ENCODE measurements at regions not wholly inside any gene's neighbourhood (a gene's known extent, or its start where the extent isn't known, plus 50 kb on each side); places are given as distances from the start of the nearest gene placed in this dataset.

GRCh38 chrX:140167551-140167950 is 202.2 kb upstream of the CXorf66 start:
- no peak overlapping the region for H3K4me3 ChIP-seq (ENCODE audit: low read length)
- no peaks in the 10 kb centered on the region for H3K9me3 ChIP-seq (ENCODE audit: insufficient read depth, low read length)
- TF ChIP-seq EZH2phosphoT487 (IDR thresholded peaks at IDR 0.05; ENCODE audit: low read depth): no peak
- no peak for TF ChIP-seq CTCF (IDR thresholded peaks at IDR 0.05; ENCODE audit: low read depth, low read length)

GRCh38 chrX:140165849-140166248 is 200.5 kb upstream of the CXorf66 start:
- H4K20me1 ChIP-seq (ENCODE audit: insufficient read depth, low read length): no peaks in the 10 kb centered on the region
- TF ChIP-seq CTCF (IDR thresholded peaks at IDR 0.05; ENCODE audit: low read depth, low read length) (no peak), EZH2phosphoT487 (IDR thresholded peaks at IDR 0.05; ENCODE audit: low read depth) (no peak)
- H3K4me1 ChIP-seq (ENCODE audit: low read length): no peaks in the 10 kb centered on the region
- H3K79me2 ChIP-seq (ENCODE audit: low read length): no peaks in the 10 kb centered on the region
- no peak overlapping the region for H3K9ac ChIP-seq (ENCODE audit: low read length)
- H2AFZ ChIP-seq (ENCODE audit: low read depth, low read length): no peak overlapping the region
- no peak overlapping the region for H3K4me2 ChIP-seq (ENCODE audit: low read length)
- H3K9me3 ChIP-seq (ENCODE audit: insufficient read depth, low read length): no peaks in the 10 kb centered on the region
- no peaks in the 10 kb centered on the region for H3K27me3 ChIP-seq (ENCODE audit: low read depth, low read length)
- no peak overlapping the region for H3K4me3 ChIP-seq (ENCODE audit: low read length)
- H3K27ac ChIP-seq (ENCODE audit: low read length): no peak overlapping the region
- no peaks in the 10 kb centered on the region for H3K36me3 ChIP-seq (replicated peaks; ENCODE audit: low read depth, low read length)

More at GRCh38 chrX:140167551-140167950, 202.2 kb upstream of the CXorf66 start:
- Histone ChIP-seq H3K27ac (ENCODE audit: low read length) (no peak overlapping the region), H3K4me2 (ENCODE audit: low read length) (no peak overlapping the region), H3K36me3 (replicated peaks; ENCODE audit: low read depth, low read length) (no peaks in the 10 kb centered on the region), H3K27me3 (ENCODE audit: low read depth, low read length) (no peaks in the 10 kb centered on the region), H4K20me1 (ENCODE audit: insufficient read depth, low read length) (no peaks in the 10 kb centered on the region), H2AFZ (ENCODE audit: low read depth, low read length) (no peak overlapping the region), H3K4me1 (ENCODE audit: low read length) (no peaks in the 10 kb centered on the region), H3K79me2 (ENCODE audit: low read length) (no peaks in the 10 kb centered on the region), H3K9ac (ENCODE audit: low read length) (no peak overlapping the region)

GRCh38 chrX:140164391-140164790 is 199.1 kb upstream of the CXorf66 start:
- Histone ChIP-seq H3K9me3 (ENCODE audit: insufficient read depth, low read length) (no peaks in the 10 kb centered on the region), H3K27ac (ENCODE audit: low read length) (no peak overlapping the region), H3K4me1 (ENCODE audit: low read length) (no peaks in the 10 kb centered on the region), H3K4me2 (ENCODE audit: low read length) (no peak overlapping the region), H3K27me3 (ENCODE audit: low read depth, low read length) (no peaks in the 10 kb centered on the region), H3K9ac (ENCODE audit: low read length) (no peak overlapping the region), H2AFZ (ENCODE audit: low read depth, low read length) (no peak overlapping the region), H3K79me2 (ENCODE audit: low read length) (no peaks in the 10 kb centered on the region), H4K20me1 (ENCODE audit: insufficient read depth, low read length) (no peaks in the 10 kb centered on the region), H3K36me3 (replicated peaks; ENCODE audit: low read depth, low read length) (no peaks in the 10 kb centered on the region), H3K4me3 (ENCODE audit: low read length) (no peak overlapping the region)
- TF ChIP-seq CTCF (IDR thresholded peaks at IDR 0.05; ENCODE audit: low read depth, low read length) (no peak), EZH2phosphoT487 (IDR thresholded peaks at IDR 0.05; ENCODE audit: low read depth) (no peak)

GRCh38 chrX:140163371-140164159 is 198.2 kb upstream of the CXorf66 start:
- Histone ChIP-seq H3K9me3 (ENCODE audit: insufficient read depth, low read length) (no peaks in the 10 kb centered on the region), H3K27me3 (ENCODE audit: low read depth, low read length) (no peaks in the 10 kb centered on the region), H3K79me2 (ENCODE audit: low read length) (no peaks in the 10 kb centered on the region), H3K4me3 (ENCODE audit: low read length) (no peak overlapping the region), H3K36me3 (replicated peaks; ENCODE audit: low read depth, low read length) (no peaks in the 10 kb centered on the region), H3K27ac (ENCODE audit: low read length) (no peak overlapping the region), H3K4me2 (ENCODE audit: low read length) (no peak overlapping the region), H3K9ac (ENCODE audit: low read length) (no peak overlapping the region), H2AFZ (ENCODE audit: low read depth, low read length) (no peak overlapping the region), H3K4me1 (ENCODE audit: low read length) (no peaks in the 10 kb centered on the region), H4K20me1 (ENCODE audit: insufficient read depth, low read length) (no peaks in the 10 kb centered on the region)
- TF ChIP-seq EZH2phosphoT487 (IDR thresholded peaks at IDR 0.05; ENCODE audit: low read depth) (no peak), CTCF (IDR thresholded peaks at IDR 0.05; ENCODE audit: low read depth, low read length) (no peak)

Data from OCI-LY3 (cell line).